HUES64 (cell line): ENCODE measurements at regions not wholly inside any gene's neighbourhood (a gene's known extent, or its start where the extent isn't known, plus 50 kb on each side); places are given as distances from the start of the nearest gene placed in this dataset.

Source experiments
- H3K27ac ChIP-seq: 2 replicates; pipeline ENCODE4 v1.7.0; 2013; ENCODE audit warnings: low read depth, low read length, inconsistent platforms
- H3K27me3 ChIP-seq: 2 replicates; pipeline ENCODE4 v1.6.1; 2013; ENCODE audit warnings: mild to moderate bottlenecking, low read length; ENCODE audit not compliant: insufficient read depth
- H3K36me3 ChIP-seq: 2 replicates; pipeline ENCODE4 v1.6.1; 2013; ENCODE audit warnings: mild to moderate bottlenecking, low read length; ENCODE audit not compliant: insufficient read depth
- H3K4me1 ChIP-seq: 2 replicates; pipeline ENCODE4 v1.6.1; 2013; ENCODE audit warnings: mild to moderate bottlenecking, low read length, moderate library complexity; ENCODE audit not compliant: insufficient read depth
- H3K4me3 ChIP-seq: 2 replicates; pipeline ENCODE4 v1.5.1; 2013; ENCODE audit warnings: mild to moderate bottlenecking, low read length, moderate library complexity
- H3K9ac ChIP-seq: 2 replicates; pipeline ENCODE4 v1.6.1; 2013; ENCODE audit warnings: mild to moderate bottlenecking, low read depth, low read length
- H3K9me3 ChIP-seq: 2 replicates; pipeline ENCODE4 v1.6.1; 2013; ENCODE audit warnings: low read depth, low read length; ENCODE audit not compliant: insufficient read depth
- WGBS: fragments of 150-250, 120-280 bp; methylation state at CpG from one replicate; pipeline ENCODE4 v1.1.7; 2013; ENCODE audit warnings: missing lambda C conversion rate; 5-methylcytosine and 5-hydroxymethylcytosine counted together

GRCh38 chr13:65456150-65456912, 1773.8 kb downstream of the PCDH9 start:
- 97% methylated on average over 4 of the region's 5 CpGs for WGBS
- no peak overlapping the region for H3K27ac ChIP-seq
- H3K36me3 ChIP-seq = no peaks in the 10 kb centered on the region
- H3K4me1 ChIP-seq = peaks cover 22% of the 10 kb centered on the region
- no peak overlapping the region for H3K4me3 ChIP-seq
- no peaks in the 10 kb centered on the region for H3K9me3 ChIP-seq
- H3K27me3 ChIP-seq = no peaks in the 10 kb centered on the region
- H3K9ac ChIP-seq = no peak overlapping the region

- H3K36me3 ChIP-seq = no peaks in the 10 kb centered on the region
- H3K27ac ChIP-seq = no peak overlapping the region
- no peak overlapping the region for H3K4me3 ChIP-seq
- H3K4me1 ChIP-seq = peaks cover 3% of the 10 kb centered on the region; the same call in 1 of the 2 replicates
- no peaks in the 10 kb centered on the region for H3K27me3 ChIP-seq
- 100% methylated on average over 2 of the region's 4 CpGs for WGBS
- H3K9me3 ChIP-seq = no peaks in the 10 kb centered on the region
- H3K9ac ChIP-seq = no peak overlapping the region
Observed at GRCh38 chr13:65454403-65454802, 1775.7 kb downstream of the PCDH9 start.

- Histone ChIP-seq H3K9ac (no peak overlapping the region), H3K4me1 (no peaks in the 10 kb centered on the region; the same call in 1 of the 2 replicates), H3K27me3 (no peaks in the 10 kb centered on the region), H3K27ac (no peak overlapping the region), H3K4me3 (no peak overlapping the region), H3K36me3 (no peaks in the 10 kb centered on the region), H3K9me3 (no peaks in the 10 kb centered on the region)
- 94% methylated on average over 2 of the region's 2 CpGs for WGBS
Observed at GRCh38 chr13:65453982-65454381, 1776.2 kb downstream of the PCDH9 start.

GRCh38 chr13:65445340-65445739, 1784.8 kb downstream of the PCDH9 start:
- no peak overlapping the region for H3K27ac ChIP-seq
- no peaks in the 10 kb centered on the region for H3K27me3 ChIP-seq
- no peaks in the 10 kb centered on the region for H3K4me1 ChIP-seq
- no peak overlapping the region for H3K9ac ChIP-seq
- no peak overlapping the region for H3K4me3 ChIP-seq
- H3K36me3 ChIP-seq = no peaks in the 10 kb centered on the region
- H3K9me3 ChIP-seq = no peaks in the 10 kb centered on the region

- Histone ChIP-seq H3K4me3 (no peak overlapping the region), H3K27ac (no peak overlapping the region), H3K9ac (no peak overlapping the region), H3K9me3 (peaks cover 23% of the 10 kb centered on the region), H3K36me3 (0 out of 2 replicates have a peak, but pooled peaks cover 3% of the 10 kb centered on the region), H3K4me1 (no peaks in the 10 kb centered on the region), H3K27me3 (no peaks in the 10 kb centered on the region)
- WGBS = 96% methylated on average over 7 of the region's 7 CpGs
Observed at GRCh38 chr13:65435590-65435989, 1794.5 kb downstream of the PCDH9 start.

- 97% methylated on average over 1 of the region's 1 CpG for WGBS
- Histone ChIP-seq H3K9ac (no peak overlapping the region), H3K27ac (no peak overlapping the region), H3K36me3 (no peaks in the 10 kb centered on the region), H3K4me1 (no peaks in the 10 kb centered on the region; the same call in 1 of the 2 replicates), H3K27me3 (no peaks in the 10 kb centered on the region), H3K4me3 (no peak overlapping the region), H3K9me3 (no peaks in the 10 kb centered on the region)
Observed at GRCh38 chr13:65417953-65418352, 1812.2 kb downstream of the PCDH9 start.

- Histone ChIP-seq H3K9me3 (no peaks in the 10 kb centered on the region), H3K27me3 (no peaks in the 10 kb centered on the region), H3K36me3 (no peaks in the 10 kb centered on the region), H3K4me1 (no peaks in the 10 kb centered on the region; the same call in 1 of the 2 replicates), H3K4me3 (no peak overlapping the region), H3K27ac (no peak overlapping the region), H3K9ac (no peak overlapping the region)
- WGBS = no CpG with 5 or more reads among the region's 1 CpG
Observed at GRCh38 chr13:65416784-65417183, 1813.4 kb downstream of the PCDH9 start.

- Histone ChIP-seq H3K4me1 (no peaks in the 10 kb centered on the region), H3K4me3 (no peak overlapping the region), H3K27me3 (no peaks in the 10 kb centered on the region), H3K9me3 (no peaks in the 10 kb centered on the region), H3K27ac (no peak overlapping the region), H3K36me3 (no peaks in the 10 kb centered on the region), H3K9ac (no peak overlapping the region)
- WGBS = 100% methylated on average over 2 of the region's 2 CpGs
Observed at GRCh38 chr13:65414187-65414586, 1815.9 kb downstream of the PCDH9 start.

- H3K9me3 ChIP-seq = no peaks in the 10 kb centered on the region
- H3K36me3 ChIP-seq = no peaks in the 10 kb centered on the region
- no peak overlapping the region for H3K4me3 ChIP-seq
- H3K27ac ChIP-seq = no peak overlapping the region
- WGBS = 90% methylated on average over 1 of the region's 2 CpGs
- H3K27me3 ChIP-seq = no peaks in the 10 kb centered on the region
- no peak overlapping the region for H3K9ac ChIP-seq
- no peaks in the 10 kb centered on the region; the same call in 1 of the 2 replicates for H3K4me1 ChIP-seq
Observed at GRCh38 chr13:65411521-65411920, 1818.6 kb downstream of the PCDH9 start.

GRCh38 chr13:65410791-65411190, 1819.3 kb downstream of the PCDH9 start:
- Histone ChIP-seq H3K27me3 (no peaks in the 10 kb centered on the region), H3K9me3 (no peaks in the 10 kb centered on the region), H3K4me3 (no peak overlapping the region), H3K27ac (no peak overlapping the region), H3K9ac (no peak overlapping the region), H3K4me1 (no peaks in the 10 kb centered on the region; the same call in 1 of the 2 replicates), H3K36me3 (no peaks in the 10 kb centered on the region)
- WGBS = 94% methylated on average over 2 of the region's 3 CpGs

GRCh38 chr13:65401315-65401714, 1828.8 kb downstream of the PCDH9 start:
- no peak overlapping the region for H3K9ac ChIP-seq
- H3K9me3 ChIP-seq = no peaks in the 10 kb centered on the region
- no peak overlapping the region for H3K4me3 ChIP-seq
- no peak overlapping the region for H3K27ac ChIP-seq
- no peaks in the 10 kb centered on the region for H3K4me1 ChIP-seq
- H3K36me3 ChIP-seq = no peaks in the 10 kb centered on the region
- no peaks in the 10 kb centered on the region for H3K27me3 ChIP-seq

- H3K27ac ChIP-seq = no peak overlapping the region
- H3K9ac ChIP-seq = no peak overlapping the region
- no peaks in the 10 kb centered on the region for H3K36me3 ChIP-seq
- no peaks in the 10 kb centered on the region for H3K4me1 ChIP-seq
- no peak overlapping the region for H3K4me3 ChIP-seq
- WGBS = 85% methylated on average over 1 of the region's 2 CpGs
- H3K27me3 ChIP-seq = no peaks in the 10 kb centered on the region
- no peaks in the 10 kb centered on the region for H3K9me3 ChIP-seq
Observed at GRCh38 chr13:65400702-65401101, 1829.4 kb downstream of the PCDH9 start.
